ENCODE measurements at regions not wholly inside any gene's neighbourhood (a gene's known extent, or its start where the extent isn't known, plus 50 kb on each side); places are given as distances from the start of the nearest gene placed in this dataset.

DNA sequence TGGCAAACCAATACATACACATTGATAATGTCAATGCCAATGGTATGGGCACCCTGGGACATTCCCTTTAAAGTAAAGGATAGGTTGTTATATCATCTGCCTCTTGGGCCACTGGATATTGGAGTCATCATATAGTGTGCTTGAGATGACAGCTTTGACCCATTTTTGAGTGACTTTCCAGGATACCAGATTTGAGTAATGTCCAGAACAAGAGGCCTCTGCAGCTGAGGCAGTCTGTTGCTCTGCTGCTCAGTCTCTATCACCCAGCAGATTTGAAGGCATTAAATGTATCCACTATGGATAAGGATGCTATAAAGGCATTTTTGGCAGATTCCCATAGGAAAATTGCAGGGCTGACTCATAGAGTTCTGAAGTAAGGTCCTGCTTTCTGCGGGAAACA, 525.6 kb upstream of the SEMA6A start:
- TF ChIP-seq, protein P1, sequence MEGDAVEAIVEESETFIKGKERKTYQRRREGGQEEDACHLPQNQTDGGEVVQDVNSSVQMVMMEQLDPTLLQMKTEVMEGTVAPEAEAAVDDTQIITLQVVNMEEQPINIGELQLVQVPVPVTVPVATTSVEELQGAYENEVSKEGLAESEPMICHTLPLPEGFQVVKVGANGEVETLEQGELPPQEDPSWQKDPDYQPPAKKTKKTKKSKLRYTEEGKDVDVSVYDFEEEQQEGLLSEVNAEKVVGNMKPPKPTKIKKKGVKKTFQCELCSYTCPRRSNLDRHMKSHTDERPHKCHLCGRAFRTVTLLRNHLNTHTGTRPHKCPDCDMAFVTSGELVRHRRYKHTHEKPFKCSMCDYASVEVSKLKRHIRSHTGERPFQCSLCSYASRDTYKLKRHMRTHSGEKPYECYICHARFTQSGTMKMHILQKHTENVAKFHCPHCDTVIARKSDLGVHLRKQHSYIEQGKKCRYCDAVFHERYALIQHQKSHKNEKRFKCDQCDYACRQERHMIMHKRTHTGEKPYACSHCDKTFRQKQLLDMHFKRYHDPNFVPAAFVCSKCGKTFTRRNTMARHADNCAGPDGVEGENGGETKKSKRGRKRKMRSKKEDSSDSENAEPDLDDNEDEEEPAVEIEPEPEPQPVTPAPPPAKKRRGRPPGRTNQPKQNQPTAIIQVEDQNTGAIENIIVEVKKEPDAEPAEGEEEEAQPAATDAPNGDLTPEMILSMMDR (IDR thresholded peaks at IDR 0.05; ENCODE audit: insufficient read depth, low read length, poor library complexity, severe bottlenecking): no peak
- DNase-seq (ENCODE audit: low read depth): no peak
- H3K4me3 ChIP-seq (ENCODE audit: low read depth, low read length): no peak overlapping the region
- no peaks in the 10 kb centered on the region for H3K27me3 ChIP-seq (ENCODE audit: control insufficient read depth, insufficient read depth, low read length)
- H3K36me3 ChIP-seq (ENCODE audit: control insufficient read depth, insufficient read depth, low read length): no peaks in the 10 kb centered on the region

DNA sequence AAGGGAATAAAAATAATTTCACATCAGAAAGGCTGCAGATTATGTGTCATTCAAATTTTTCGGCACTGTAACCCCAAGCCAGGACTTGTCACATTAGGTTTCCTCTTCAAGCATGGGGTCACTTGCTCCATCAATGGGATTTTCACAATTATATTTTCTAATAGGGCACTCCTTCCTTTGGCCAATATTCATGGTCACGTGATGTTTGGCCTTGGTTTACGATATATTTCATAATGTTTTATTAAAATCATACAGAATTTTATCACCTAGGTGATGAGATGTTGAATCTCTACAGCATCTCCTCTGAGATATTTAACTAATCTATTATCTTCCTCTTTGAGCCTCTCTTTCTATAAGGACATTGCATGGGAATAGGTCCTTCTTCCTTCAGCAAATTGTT, 523.5 kb upstream of the SEMA6A start:
- Histone ChIP-seq H3K36me3 (ENCODE audit: control insufficient read depth, insufficient read depth, low read length) (no peaks in the 10 kb centered on the region), H3K4me3 (ENCODE audit: low read depth, low read length) (no peak overlapping the region), H3K27me3 (ENCODE audit: control insufficient read depth, insufficient read depth, low read length) (no peaks in the 10 kb centered on the region)
- DNase-seq (ENCODE audit: low read depth): no peak
- TF ChIP-seq, protein P1 (IDR thresholded peaks at IDR 0.05; ENCODE audit: insufficient read depth, low read length, poor library complexity, severe bottlenecking): no peak

DNA sequence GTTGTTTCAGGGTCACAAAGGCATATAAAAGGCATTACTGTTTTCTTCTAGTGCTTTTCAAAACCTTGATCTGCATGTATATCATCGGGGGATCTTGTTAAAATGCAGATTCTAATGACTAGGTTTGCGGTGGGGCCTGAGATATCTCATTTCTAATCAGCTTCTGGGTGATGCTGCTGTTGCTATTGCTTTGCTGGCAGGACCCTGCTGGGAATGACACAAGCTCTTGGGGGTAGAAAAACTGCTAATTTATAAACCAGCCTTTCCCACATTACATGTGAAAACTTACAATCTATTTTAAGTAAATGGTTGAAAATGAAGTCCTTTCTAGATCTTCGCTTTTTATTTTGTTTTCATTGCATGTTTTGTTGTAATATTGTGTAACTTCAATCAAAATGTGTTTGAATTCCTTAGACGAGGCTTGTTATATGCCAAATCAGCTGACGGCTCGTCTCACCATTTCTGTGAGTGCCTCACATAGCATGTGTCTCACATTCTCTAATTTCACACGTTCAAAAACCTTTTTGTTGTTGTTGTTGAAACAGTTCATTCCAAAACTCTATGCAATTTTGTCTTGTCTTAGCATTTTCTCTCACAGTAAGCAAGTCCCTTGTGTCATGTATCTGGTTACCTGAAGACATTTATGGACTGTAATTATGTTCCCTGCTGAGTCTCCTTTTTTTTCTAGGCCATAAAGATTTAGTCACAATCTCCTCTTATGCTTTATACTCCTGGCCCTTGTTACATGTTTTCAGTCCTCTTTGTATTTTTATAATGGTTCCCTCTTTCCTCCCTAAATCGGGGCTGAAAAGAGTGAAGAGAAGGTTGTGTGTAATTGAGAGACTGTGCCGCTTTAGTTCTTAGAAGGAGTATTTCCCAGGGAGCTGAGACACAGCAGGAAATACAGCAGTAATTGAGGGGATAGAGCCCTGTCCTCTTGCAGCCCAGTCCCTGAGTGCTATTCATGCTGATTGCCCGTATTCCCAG, 521.0 kb upstream of the SEMA6A start:
- Histone ChIP-seq H3K36me3 (ENCODE audit: control insufficient read depth, insufficient read depth, low read length) (no peaks in the 10 kb centered on the region), H3K27me3 (ENCODE audit: control insufficient read depth, insufficient read depth, low read length) (no peaks in the 10 kb centered on the region)
- no peak for DNase-seq (ENCODE audit: low read depth)

DNA sequence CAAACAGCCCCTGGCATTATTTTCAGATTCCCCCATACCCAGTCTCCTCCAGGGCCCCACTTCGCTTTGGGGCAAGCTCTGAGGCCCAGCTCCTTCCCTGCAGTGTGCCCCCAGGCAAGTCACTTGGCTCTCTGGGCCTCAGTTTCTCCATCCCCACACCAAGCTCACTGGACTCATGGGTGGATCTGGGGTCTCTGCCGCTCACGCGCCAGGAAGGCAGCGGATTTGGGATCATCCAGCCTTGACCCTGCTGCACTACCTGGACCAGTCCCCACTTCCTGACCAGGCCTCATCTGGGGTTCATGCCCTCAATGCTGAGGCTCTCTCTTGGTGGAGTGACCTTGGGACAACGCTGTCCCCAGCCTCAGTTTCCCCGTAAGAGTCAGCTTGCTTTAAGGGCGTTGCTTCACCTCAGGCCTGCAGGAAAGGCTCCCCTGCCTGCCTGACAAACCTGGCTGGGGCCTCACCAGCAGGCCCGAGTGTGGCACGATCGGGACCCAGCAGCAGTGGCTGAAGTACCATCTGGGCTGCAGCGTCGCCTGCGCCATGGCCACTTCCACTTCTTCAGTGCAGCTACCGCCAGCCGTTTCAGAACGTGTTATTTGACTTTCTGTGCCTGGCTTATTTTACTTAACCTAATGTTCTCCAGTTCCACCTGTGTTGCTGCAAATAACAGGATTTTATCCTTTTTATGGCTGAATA, 519.6 kb upstream of the SEMA6A start:
- no peak for DNase-seq (ENCODE audit: low read depth)
- TF ChIP-seq, protein P1 (IDR thresholded peaks at IDR 0.05; ENCODE audit: insufficient read depth, low read length, poor library complexity, severe bottlenecking): no peak

More for the DNA sequence above, 521.0 kb upstream of the SEMA6A start:
- no peak overlapping the region for H3K4me3 ChIP-seq (ENCODE audit: low read depth, low read length)
- TF ChIP-seq, protein P1 (IDR thresholded peaks at IDR 0.05; ENCODE audit: insufficient read depth, low read length, poor library complexity, severe bottlenecking): no peak

DNA sequence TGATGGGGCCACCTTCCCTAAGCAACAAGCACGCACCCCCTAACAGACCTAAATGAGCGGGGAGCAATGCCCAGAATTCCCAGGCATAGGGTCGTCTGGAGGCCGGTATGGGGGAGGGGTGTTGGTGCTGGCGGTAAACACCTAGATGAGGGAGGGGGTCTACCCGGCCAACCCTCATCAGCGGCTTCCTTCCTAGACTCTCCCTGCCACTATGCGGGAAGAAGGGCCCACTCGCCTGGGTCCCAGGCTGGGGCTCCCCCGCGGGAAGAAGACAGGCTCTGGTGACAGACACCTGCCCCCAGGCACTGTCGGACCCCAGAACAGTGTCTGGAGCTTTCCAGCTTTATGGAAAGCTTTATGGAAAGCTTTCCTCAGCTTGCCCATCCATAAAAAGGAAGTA, 519.0 kb upstream of the SEMA6A start:
- Histone ChIP-seq H3K36me3 (ENCODE audit: control insufficient read depth, insufficient read depth, low read length) (no peaks in the 10 kb centered on the region), H3K27me3 (ENCODE audit: control insufficient read depth, insufficient read depth, low read length) (no peaks in the 10 kb centered on the region), H3K4me3 (ENCODE audit: low read depth, low read length) (no peak overlapping the region)
- TF ChIP-seq, protein P1 (IDR thresholded peaks at IDR 0.05; ENCODE audit: insufficient read depth, low read length, poor library complexity, severe bottlenecking): no peak
- DNase-seq (ENCODE audit: low read depth): no peak

More for the DNA sequence above, 519.6 kb upstream of the SEMA6A start:
- H3K4me3 ChIP-seq (ENCODE audit: low read depth, low read length): no peak overlapping the region
- no peaks in the 10 kb centered on the region for H3K27me3 ChIP-seq (ENCODE audit: control insufficient read depth, insufficient read depth, low read length)
- no peaks in the 10 kb centered on the region for H3K36me3 ChIP-seq (ENCODE audit: control insufficient read depth, insufficient read depth, low read length)

All from kidney epithelial cell (primary cell).